H1 (cell line): ENCODE measurements at regions not wholly inside any gene's neighbourhood (a gene's known extent, or its start where the extent isn't known, plus 50 kb on each side); places are given as distances from the start of the nearest gene placed in this dataset.

ENCODE experiments used
- EZH2 ChIP-seq: fragments of 200-600 bp; sonication (generic); IDR thresholded peaks from 2 replicates; pipeline ENCODE4 v1.7.1; 2012; ENCODE audit warnings: low read depth, mild to moderate bottlenecking, moderate library complexity, low read length, inconsistent platforms; ENCODE audit not compliant: severe bottlenecking
- KDM4A ChIP-seq: IDR thresholded peaks from one replicate; pipeline ENCODE4 v1.7.1; 2012; ENCODE audit warnings: low read depth, mild to moderate bottlenecking, moderate library complexity, low read length, inconsistent platforms; ENCODE audit not compliant: severe bottlenecking
- RAD21 ChIP-seq, 2 experiments: IDR thresholded peaks in 1 of 2; conservative IDR thresholded peaks in 1 of 2; 2 replicates each; pipeline ENCODE4 v1.6.1; 2011; ENCODE audit warnings: low read depth in 2 of 2, low read length in 2 of 2, improper control_type of control experiment in 1 of 2, inconsistent platforms in 1 of 2, mild to moderate bottlenecking in 1 of 2, moderate library complexity in 1 of 2

DNA sequence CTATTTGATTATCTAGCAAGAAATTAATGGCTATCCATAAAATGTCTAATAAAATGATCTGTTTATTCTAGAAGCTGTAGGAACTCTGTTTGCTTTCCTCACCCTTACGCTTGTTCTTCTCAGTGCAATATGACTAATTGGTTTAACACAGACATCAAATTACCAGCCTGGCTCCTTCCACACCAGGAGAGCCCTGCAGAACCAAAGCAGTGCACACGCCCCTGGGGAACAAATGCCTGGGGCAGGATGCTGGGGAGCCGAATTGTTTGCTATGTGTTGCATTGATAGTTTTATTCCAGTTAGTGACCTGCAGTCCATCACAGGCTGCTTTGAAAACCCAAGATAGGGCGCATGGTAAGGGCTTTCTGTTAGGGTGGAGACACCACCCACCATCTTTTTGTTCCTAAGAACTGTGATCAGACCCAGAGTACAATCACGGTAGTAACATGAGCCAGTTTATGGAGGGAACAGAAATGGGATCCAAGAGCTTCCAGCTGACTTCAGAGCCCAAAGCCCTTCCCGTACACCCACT lies 126.4 kb upstream of the CD93 start (continued):
- TF ChIP-seq EZH2 = no peak
- TF ChIP-seq KDM4A = no peak
- no peak for TF ChIP-seq RAD21 (IDR thresholded peaks at IDR 0.05 in 1 of 2, conservative IDR thresholded peaks at IDR 0.05 in 1 of 2; ENCODE audit: low read depth in 2 of 2, low read length in 2 of 2)
